GM21515 (cell line): ENCODE measurements at regions not wholly inside any gene's neighbourhood (a gene's known extent, or its start where the extent isn't known, plus 50 kb on each side); places are given as distances from the start of the nearest gene placed in this dataset.
"Not testable (repeated sequence)": the region's sequence is repeated elsewhere in the genome, so short reads cannot be mapped to it uniquely, and the experiment has no call there.

Experiments
- ATAC-seq: cut with Tn5 transposase; IDR thresholded peaks from one replicate; pipeline ENCODE4 v1.9.1; 2021; ENCODE audit not compliant: unreplicated experiment

- no peak for ATAC-seq
These were observed 155.5 kb upstream of the GRIN3A start for GRCh38 chr9:101893661-101894646.

GRCh38 chr9:101881508-101881907 is 143.1 kb upstream of the GRIN3A start:
- ATAC-seq = no peak

GRCh38 chr9:101880846-101881245 is 142.4 kb upstream of the GRIN3A start:
- no peak for ATAC-seq

DNA sequence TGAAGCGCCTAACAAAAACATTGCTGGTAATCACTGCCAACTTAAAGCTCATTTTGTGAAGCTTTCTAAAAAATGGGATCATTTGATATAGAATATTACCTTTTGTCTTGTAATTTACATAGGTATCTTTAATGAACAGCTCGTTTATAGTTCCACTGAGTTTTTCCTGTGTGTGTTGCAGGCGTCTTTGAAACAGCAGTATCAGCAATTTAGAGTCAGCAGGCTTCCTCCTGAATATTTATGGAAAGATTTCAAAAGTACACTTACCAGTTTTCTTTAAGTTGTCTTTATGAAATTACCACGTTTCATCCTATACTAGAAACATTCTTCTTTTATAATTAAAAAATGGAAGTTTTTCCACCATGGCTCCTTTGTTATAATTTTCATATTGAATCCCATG is 140.3 kb upstream of the GRIN3A start:
- ATAC-seq = no peak

- ATAC-seq = no peak
These were observed 139.0 kb upstream of the GRIN3A start for GRCh38 chr9:101877439-101877838.

DNA sequence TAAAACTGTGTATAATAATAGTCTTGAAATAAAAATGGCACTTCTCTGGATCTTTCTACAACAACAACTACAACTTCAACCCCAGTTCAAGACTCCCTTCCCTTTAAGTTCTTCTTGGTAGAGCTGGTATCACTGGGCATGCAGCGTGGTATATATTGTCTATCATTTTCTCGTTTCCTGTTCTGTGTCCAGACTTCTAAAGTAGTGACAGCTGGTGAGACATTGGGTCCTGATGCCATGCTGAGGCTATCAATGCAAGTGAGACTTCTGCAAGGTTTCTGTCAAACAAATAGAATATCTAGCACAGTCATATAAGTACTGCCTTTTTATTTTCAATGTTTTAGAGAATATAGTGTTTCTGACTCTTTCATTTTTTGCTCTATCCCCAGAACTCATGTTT is 123.0 kb upstream of the GRIN3A start:
- ATAC-seq = no peak

GRCh38 chr9:101860920-101861319 is 122.5 kb upstream of the GRIN3A start:
- ATAC-seq = no peak

DNA sequence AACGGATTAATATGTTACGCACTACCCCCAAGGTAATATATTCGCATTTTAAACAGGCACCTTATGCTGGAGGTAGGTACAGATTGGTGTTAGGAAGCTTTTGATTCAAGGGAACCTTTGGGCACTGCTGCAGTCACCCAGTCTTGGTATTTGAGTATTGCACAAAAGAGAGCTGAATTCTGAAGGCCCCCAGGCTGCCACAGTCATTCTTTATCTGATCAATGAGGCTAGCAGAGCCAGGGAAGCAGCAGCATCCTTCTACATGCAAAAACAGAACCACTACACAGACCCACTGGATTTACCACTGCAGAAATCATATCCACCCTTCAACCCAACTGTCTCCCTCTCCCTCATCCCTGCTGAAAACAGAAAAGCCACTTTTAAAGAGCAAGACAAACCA is 121.2 kb upstream of the GRIN3A start:
- ATAC-seq = no peak

DNA sequence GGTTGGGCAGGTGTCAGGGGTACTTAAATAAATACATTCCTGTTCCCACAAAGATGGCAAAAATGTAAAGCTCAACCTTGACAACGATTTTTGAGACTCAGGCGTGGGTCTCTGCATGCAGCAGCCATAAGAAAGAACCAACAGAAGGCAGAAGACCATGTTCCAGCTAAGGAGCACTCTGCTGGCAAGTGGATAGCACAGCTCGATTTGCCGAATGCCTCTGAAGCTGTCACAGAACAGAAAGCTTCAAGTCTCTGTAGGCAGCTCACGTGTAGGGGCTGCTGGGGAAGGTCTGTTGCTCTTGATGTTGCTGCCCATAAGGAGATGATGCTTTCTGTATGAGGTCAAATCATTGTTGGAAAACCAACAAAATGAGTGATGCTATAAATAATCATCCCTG is 119.6 kb upstream of the GRIN3A start:
- ATAC-seq = no peak

DNA sequence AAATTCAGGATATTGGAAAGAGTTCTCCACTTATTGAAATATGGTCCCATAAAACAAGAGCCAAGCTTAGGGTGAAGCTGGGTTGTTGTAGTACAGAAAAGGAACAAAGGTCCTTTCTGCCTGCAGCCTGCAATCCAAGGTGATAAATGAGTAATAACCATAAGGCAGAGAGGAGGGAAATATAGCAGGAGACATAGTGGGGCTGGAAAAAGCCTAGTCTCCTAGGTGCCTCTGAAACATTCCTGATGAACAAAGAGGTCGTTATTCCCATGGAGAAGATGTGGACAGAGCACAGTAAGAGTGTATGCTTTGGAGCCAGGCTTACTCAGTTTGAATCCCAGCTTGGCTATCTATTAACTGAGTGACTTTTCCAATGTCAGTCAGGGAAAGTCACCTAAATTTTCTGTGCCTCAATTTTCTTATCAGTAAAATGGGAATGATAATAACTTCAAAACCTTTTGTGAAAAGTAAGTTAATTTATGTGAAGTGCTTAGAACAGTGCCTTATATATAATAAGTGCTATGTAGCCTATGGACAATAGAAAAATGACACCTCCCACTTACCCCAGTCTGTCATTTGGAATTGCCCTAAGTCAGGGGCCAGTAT is 110.8 kb upstream of the GRIN3A start:
- no peak for ATAC-seq

- no peak for ATAC-seq
These were observed 110.1 kb upstream of the GRIN3A start for GRCh38 chr9:101848485-101848919.

GRCh38 chr9:101846161-101846560 is 107.7 kb upstream of the GRIN3A start:
- no peak for ATAC-seq

GRCh38 chr9:101840694-101841188 is 102.3 kb upstream of the GRIN3A start:
- ATAC-seq = no peak

- ATAC-seq = not testable (repeated sequence)
These were observed 100.5 kb upstream of the GRIN3A start for GRCh38 chr9:101838988-101839387.

- no peak for ATAC-seq
These were observed 97.6 kb upstream of the GRIN3A start for GRCh38 chr9:101836021-101836420.

DNA sequence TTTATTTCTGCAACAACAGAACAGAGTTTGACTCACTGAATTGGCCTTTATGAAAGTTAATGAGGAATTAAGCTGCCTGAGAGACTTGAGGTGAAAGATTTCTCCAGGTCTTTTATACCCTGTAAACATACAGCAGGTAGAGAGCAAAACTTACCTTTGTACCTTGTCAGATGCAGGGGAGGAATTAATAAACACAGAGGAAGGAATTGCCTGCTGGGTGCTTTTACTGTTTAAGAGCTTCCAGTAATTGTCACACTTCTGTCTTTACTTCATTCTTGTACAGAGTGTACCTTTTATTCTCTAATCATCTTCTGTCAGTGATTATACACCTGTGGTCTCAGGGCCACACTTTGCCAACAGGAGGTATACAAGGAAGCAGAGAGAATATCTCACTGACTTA is 94.0 kb upstream of the GRIN3A start:
- no peak for ATAC-seq

DNA sequence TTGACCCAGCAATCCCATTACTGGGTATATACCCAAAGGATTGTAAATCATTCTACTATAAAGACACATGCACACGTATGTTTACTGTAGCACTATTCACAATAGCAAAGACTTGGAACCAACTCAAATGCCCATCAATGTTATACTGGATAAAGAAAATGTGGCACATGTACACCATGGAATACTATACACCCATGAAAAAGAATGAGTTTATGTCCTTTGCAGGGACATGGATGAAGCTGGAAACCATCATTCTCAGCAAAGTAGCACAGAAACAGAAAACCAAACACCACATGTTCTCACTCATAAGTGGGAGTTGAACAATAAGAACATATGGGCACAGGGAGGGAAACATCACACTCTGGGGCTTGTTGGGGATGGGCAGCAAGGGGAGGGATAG is 83.0 kb upstream of the GRIN3A start:
- not testable (repeated sequence) for ATAC-seq

- ATAC-seq = not testable (repeated sequence)
These were observed 82.5 kb upstream of the GRIN3A start for GRCh38 chr9:101820983-101821382.

DNA sequence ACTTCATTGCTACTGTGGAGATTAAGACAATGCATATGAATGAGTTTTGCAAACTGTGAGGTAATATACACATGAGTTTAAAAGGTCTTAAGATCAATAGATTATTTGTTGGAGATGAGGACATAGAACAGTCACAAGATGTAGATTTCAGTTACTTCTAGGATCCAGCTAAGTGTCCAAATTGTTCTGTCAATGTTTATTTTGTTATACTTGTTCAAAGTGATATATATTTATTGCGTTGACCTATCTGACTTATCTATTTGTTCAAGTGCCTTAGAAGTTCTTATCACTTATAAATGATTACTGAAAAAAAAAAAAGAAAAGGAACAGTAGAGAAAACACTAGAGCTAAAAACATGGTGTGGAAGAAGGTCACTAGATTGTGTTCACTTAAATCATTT is 75.6 kb upstream of the GRIN3A start:
- no peak for ATAC-seq

GRCh38 chr9:101807879-101808278 is 69.4 kb upstream of the GRIN3A start:
- ATAC-seq = not testable (repeated sequence)

- no peak for ATAC-seq
These were observed 57.6 kb upstream of the GRIN3A start for GRCh38 chr9:101796044-101796443.

DNA sequence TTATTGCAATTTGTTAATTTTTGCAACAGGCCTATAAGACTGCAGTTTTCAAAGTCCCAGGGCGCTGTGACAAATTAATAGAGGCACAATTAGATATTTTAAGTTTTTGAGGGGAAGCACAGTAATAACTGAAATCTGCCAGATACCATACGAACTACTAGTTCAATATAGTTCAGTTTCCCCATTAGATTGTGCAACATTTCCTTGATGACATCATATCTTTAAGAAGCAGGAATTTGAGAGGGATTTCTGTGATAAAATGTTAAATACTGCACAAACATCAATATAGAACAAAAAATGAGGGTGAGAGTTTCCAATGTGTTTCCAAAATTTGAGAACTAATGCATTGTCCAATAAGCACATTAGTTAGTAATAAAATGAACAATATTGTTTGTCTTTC is 56.7 kb upstream of the GRIN3A start:
- no peak for ATAC-seq
